Tibial nerve (tissue), 4 donors: ENCODE measurements at regions not wholly inside any gene's neighbourhood (a gene's known extent, or its start where the extent isn't known, plus 50 kb on each side); places are given as distances from the start of the nearest gene placed in this dataset.
A peak's percentile ranks its signal among the peaks of the same experiment; 100 is the strongest.

ENCODE experiments used
- DNase-seq, 2 donors: peaks; one replicate each; pipeline ENCODE4 v3.0.0-alpha.2; 2019; ENCODE audit warnings: low spot score in 2 of 2
- H3K27ac ChIP-seq, 4 donors: fragments of 200-600 bp; sonication (generic) in 3 of 4; one replicate each; pipeline ENCODE4 v1.5.1; 2017 to 2019; ENCODE audit warnings: mild to moderate bottlenecking in 1 of 4
- H3K27me3 ChIP-seq, 2 donors: fragments of 200-600 bp; sonication (generic) in 1 of 2; one replicate each; pipeline versions ENCODE4 v1.5.1 to v1.6.0; 2017 to 2019
- H3K36me3 ChIP-seq, 3 donors: fragments of 200-600 bp; sonication (generic); one replicate each; pipeline ENCODE4 v1.5.1; 2018 to 2019
- H3K4me1 ChIP-seq, 4 donors: fragments of 200-600 bp; sonication (generic) in 3 of 4; one replicate each; pipeline ENCODE4 v1.5.1; 2017 to 2019
- H3K4me3 ChIP-seq, 4 donors: fragments of 200-600 bp; sonication (generic) in 3 of 4; one replicate each; pipeline ENCODE4 v1.5.1; 2017 to 2019; ENCODE audit warnings: mild to moderate bottlenecking in 1 of 4, moderate library complexity in 1 of 4
- H3K9me3 ChIP-seq, 4 donors: fragments of 200-600 bp; sonication (generic) in 3 of 4; one replicate each; pipeline ENCODE4 v1.5.1; 2017 to 2019
- EP300 ChIP-seq, 2 donors: sonication (generic); formaldehyde crosslinking; IDR thresholded peaks; one replicate each; pipeline ENCODE4 v1.6.1; 2017; ENCODE audit warnings: antibody characterized with exemption in 2 of 2, mild to moderate bottlenecking in 1 of 2
- POLR2A ChIP-seq, 2 donors: fragments of 450-650 bp; IDR thresholded peaks; one replicate each; pipeline ENCODE4 v1.6.1; 2017; ENCODE audit warnings: antibody characterized with exemption in 2 of 2, mild to moderate bottlenecking in 2 of 2, moderate library complexity in 2 of 2
- WGBS, 2 donors: methylation state at CpG; one replicate each; pipeline ENCODE4 v1.1.5; 2018; 5-methylcytosine and 5-hydroxymethylcytosine counted together
- TF ChIP-seq, protein P1 (sequence below), 5 experiments: fragments of 200-600 bp in 3 of 5; fragments of 450-650 bp in 2 of 5; sonication (generic) in 3 of 5; IDR thresholded peaks; one replicate each; pipeline ENCODE4 v1.5.1; 2016 to 2019; ENCODE audit warnings: antibody characterized with exemption in 5 of 5, mild to moderate bottlenecking in 3 of 5, moderate library complexity in 2 of 5

DNA sequence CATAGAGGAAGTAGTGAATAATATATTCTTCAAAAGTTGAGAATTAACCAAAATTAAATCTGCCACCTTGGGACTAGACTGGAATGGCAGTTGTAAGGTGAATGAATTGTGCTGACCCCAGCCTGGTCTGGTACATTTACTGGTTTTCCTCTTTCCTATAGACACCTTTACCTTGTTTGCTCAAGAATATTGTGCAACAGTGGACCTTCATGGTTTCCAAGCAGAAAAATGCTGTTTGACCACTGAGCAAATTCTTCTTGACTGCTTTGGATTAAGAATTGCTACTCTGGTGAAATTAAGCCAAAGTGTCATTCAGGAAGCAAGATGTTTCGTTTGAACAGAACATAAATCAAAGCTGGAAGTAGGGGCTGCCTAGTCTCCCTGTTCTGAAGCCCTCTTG, 156.6 kb upstream of the TAB2 start:
- TF ChIP-seq EP300 (IDR thresholded peaks at IDR 0.05), result no peak
- Histone ChIP-seq H3K27ac (no peak overlapping the region), H3K36me3 (no peaks in the 10 kb centered on the region), H3K9me3 (no peaks in the 10 kb centered on the region), H3K27me3 (no peaks in the 10 kb centered on the region), H3K4me3 (no peak overlapping the region), H3K4me1 (peaks cover 0 to 3% (median 0%) of the 10 kb centered on the region in 4 donors)
- WGBS, 2 donors, result 60 to 82% methylated on average over 1 of the region's 1 CpG
- no peak for DNase-seq

DNA sequence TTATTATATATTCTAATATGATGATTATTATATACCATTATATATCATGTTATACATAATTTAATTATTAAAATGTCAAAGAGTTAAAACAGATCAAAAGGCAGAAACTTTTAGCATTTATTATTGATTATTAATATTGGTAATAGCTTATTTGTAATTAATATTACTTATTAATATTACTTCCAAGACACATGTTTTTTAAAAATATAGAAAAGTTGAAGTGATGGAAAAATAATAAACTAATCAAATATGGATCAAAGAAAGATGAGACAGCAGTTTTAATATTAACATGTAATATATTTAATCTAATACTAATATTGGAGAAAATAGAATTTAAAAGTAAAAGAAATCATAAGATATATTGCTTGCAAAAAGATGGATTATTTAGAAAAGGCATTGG, 154.6 kb upstream of the TAB2 start:
- TF ChIP-seq, protein P1, sequence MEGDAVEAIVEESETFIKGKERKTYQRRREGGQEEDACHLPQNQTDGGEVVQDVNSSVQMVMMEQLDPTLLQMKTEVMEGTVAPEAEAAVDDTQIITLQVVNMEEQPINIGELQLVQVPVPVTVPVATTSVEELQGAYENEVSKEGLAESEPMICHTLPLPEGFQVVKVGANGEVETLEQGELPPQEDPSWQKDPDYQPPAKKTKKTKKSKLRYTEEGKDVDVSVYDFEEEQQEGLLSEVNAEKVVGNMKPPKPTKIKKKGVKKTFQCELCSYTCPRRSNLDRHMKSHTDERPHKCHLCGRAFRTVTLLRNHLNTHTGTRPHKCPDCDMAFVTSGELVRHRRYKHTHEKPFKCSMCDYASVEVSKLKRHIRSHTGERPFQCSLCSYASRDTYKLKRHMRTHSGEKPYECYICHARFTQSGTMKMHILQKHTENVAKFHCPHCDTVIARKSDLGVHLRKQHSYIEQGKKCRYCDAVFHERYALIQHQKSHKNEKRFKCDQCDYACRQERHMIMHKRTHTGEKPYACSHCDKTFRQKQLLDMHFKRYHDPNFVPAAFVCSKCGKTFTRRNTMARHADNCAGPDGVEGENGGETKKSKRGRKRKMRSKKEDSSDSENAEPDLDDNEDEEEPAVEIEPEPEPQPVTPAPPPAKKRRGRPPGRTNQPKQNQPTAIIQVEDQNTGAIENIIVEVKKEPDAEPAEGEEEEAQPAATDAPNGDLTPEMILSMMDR (IDR thresholded peaks at IDR 0.05), result no peak
- TF ChIP-seq POLR2A (IDR thresholded peaks at IDR 0.05), result no peak
- TF ChIP-seq EP300 (IDR thresholded peaks at IDR 0.05), result no peak
- no peak overlapping the region for H3K4me3 ChIP-seq
- DNase-seq, result no peak
- peaks cover 0 to 11% (median 0%) of the 10 kb centered on the region in 4 donors for H3K4me1 ChIP-seq
- no peak overlapping the region for H3K27ac ChIP-seq
- no peaks in the 10 kb centered on the region for H3K36me3 ChIP-seq
- no peaks in the 10 kb centered on the region for H3K9me3 ChIP-seq
- no peaks in the 10 kb centered on the region for H3K27me3 ChIP-seq

DNA sequence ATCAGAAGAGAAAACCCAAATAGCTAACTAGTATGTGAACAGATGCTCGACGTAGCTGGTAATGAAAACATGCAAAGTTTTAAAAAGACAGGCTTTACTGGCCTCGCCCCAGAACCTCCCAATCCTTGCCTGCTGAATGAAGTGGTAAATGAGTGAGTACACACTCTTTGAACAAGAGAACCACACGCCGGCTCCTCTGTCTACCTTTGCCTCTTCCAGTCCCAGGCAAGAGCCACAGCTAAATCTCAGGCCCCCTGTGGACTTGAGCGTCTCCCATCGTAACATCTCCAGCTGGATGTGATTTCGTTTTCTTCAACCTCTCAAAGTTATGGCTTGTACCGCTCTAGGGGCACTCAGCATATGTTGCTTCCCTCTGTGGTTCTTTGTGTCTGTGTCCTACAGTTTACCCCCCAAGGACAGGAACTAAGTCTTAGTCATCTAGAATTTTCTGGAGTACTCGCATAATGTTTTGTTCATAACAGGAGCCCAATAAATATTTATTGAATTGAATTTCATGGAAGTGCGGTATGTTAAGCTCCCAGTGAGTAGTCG, 153.2 kb upstream of the TAB2 start:
- Histone ChIP-seq H3K36me3 (no peaks in the 10 kb centered on the region), H3K4me3 (no peak overlapping the region), H3K27me3 (no peaks in the 10 kb centered on the region), H3K4me1 (peaks cover 0 to 11% (median 0%) of the 10 kb centered on the region in 4 donors), H3K9me3 (no peaks in the 10 kb centered on the region), H3K27ac (peak overlapping the region in 2 of 4 donors; percentile 12 to 72)
- DNase-seq, result no peak
- 63 to 69% methylated on average over 12 of the region's 12 CpGs for WGBS, 2 donors
- TF ChIP-seq, protein P1 (IDR thresholded peaks at IDR 0.05), result no peak
- no peak for TF ChIP-seq EP300 (IDR thresholded peaks at IDR 0.05)
- TF ChIP-seq POLR2A (IDR thresholded peaks at IDR 0.05), result no peak

DNA sequence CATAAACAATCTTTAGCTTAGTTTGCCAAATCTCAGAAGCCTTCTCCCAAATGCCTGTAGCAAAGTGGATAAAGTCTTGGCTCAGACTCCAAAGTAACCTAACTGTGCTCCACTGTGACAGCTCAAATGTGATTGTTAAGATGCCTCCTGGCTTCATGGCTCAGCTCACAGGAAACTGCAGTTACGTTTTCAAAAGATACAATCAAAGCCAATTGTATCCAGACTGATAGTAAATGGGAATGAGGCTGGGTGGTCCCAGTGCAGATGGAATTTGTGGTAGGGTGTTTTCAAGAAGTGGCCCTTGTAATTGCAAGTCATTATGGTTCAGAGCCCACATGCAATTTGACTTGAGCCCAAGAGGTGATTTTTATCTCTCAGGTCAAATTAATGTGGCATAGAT, 151.2 kb upstream of the TAB2 start:
- H3K9me3 ChIP-seq, result no peaks in the 10 kb centered on the region
- no peaks in the 10 kb centered on the region for H3K27me3 ChIP-seq
- TF ChIP-seq, protein P1 (IDR thresholded peaks at IDR 0.05), result no peak
- TF ChIP-seq EP300 (IDR thresholded peaks at IDR 0.05) (no peak), POLR2A (IDR thresholded peaks at IDR 0.05) (no peak)
- H3K4me3 ChIP-seq, result no peak overlapping the region
- no peaks in the 10 kb centered on the region for H3K36me3 ChIP-seq
- no peak overlapping the region for H3K27ac ChIP-seq
- 26 to 30% methylated on average over 1 of the region's 1 CpG for WGBS, 2 donors
- DNase-seq, result no peak
- peaks cover 0 to 28% (median 2%) of the 10 kb centered on the region in 4 donors for H3K4me1 ChIP-seq

- no peak for DNase-seq
- H3K27ac ChIP-seq, result peak overlapping the region in 1 of 4 donors; percentile 66
- peaks cover 0 to 31% (median 2%) of the 10 kb centered on the region in 4 donors for H3K4me1 ChIP-seq
- H3K36me3 ChIP-seq, result no peaks in the 10 kb centered on the region
- 48 to 66% methylated on average over 8 of the region's 8 CpGs for WGBS, 2 donors
- no peaks in the 10 kb centered on the region for H3K27me3 ChIP-seq
- TF ChIP-seq, protein P1 (IDR thresholded peaks at IDR 0.05), result no peak
- TF ChIP-seq EP300 (IDR thresholded peaks at IDR 0.05) (no peak), POLR2A (IDR thresholded peaks at IDR 0.05) (no peak)
- H3K4me3 ChIP-seq, result no peak overlapping the region
- no peaks in the 10 kb centered on the region for H3K9me3 ChIP-seq
These were observed 150.8 kb upstream of the TAB2 start for GRCh38 chr6:149166747-149167146.

DNA sequence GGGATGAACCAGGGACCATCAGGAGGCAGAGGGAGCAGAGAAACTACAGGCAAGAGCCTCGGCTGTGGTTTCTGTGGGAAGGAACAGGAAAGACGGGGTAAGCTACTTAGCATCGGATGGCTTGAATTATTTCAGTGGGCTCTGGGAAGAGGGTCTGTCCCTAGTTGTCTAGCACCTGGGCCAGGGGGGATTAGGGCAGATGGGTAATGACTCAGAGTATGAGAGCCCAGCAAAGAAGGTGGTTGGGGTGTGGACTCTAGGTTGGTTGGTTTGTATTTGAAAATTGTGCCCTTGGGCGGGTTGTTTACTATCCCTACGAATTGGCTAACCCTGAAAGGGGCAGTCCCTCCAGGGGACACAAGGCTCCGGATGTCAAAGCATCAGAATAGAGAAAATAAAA, 148.5 kb upstream of the TAB2 start:
- Histone ChIP-seq H3K36me3 (no peaks in the 10 kb centered on the region), H3K4me1 (peaks cover 0 to 31% (median 2%) of the 10 kb centered on the region in 4 donors), H3K27me3 (no peaks in the 10 kb centered on the region), H3K9me3 (no peaks in the 10 kb centered on the region), H3K27ac (peak overlapping the region; percentile 72 to 91 (median 84)), H3K4me3 (peak overlapping the region in 3 of 4 donors; percentile 2 to 30 (median 18))
- no peak for DNase-seq
- WGBS, 2 donors, result 49 to 50% methylated on average over 6 of the region's 6 CpGs
- no peak for TF ChIP-seq EP300 (IDR thresholded peaks at IDR 0.05)
